GDM1 (cell line): ENCODE measurements at regions not wholly inside any gene's neighbourhood (a gene's known extent, or its start where the extent isn't known, plus 50 kb on each side); places are given as distances from the start of the nearest gene placed in this dataset.
"Not testable (repeated sequence)": the region's sequence is repeated elsewhere in the genome, so short reads cannot be mapped to it uniquely, and the experiment has no call there.

ENCODE experiments used
- DNase-seq: peaks from one replicate; lab custom pipeline; 2025; lab: John Stamatoyannopoulos, UW

GRCh38 chrX:13223868-13224567 lies 95.8 kb downstream of the ATXN3L start:
- DNase-seq = no peak

GRCh38 chrX:13220916-13221315 lies 98.9 kb downstream of the ATXN3L start:
- DNase-seq = no peak

- DNase-seq = no peak
Observed at GRCh38 chrX:13219991-13220764, 99.7 kb downstream of the ATXN3L start.

- no peak for DNase-seq
Observed at GRCh38 chrX:13218758-13219157, 101.1 kb downstream of the ATXN3L start.

GRCh38 chrX:13216139-13216538 lies 103.7 kb downstream of the ATXN3L start:
- no peak for DNase-seq

- no peak for DNase-seq
Observed at GRCh38 chrX:13215729-13216128, 104.1 kb downstream of the ATXN3L start.

- no peak for DNase-seq
Observed at GRCh38 chrX:13212191-13212651, 107.6 kb downstream of the ATXN3L start.

GRCh38 chrX:13210142-13210541 lies 109.7 kb downstream of the ATXN3L start:
- not testable (repeated sequence) for DNase-seq

GRCh38 chrX:13209704-13210103 lies 110.1 kb downstream of the ATXN3L start:
- not testable (repeated sequence) for DNase-seq

GRCh38 chrX:13208281-13208935 lies 111.4 kb downstream of the ATXN3L start:
- DNase-seq = no peak

GRCh38 chrX:13203271-13203670 lies 116.6 kb downstream of the ATXN3L start:
- DNase-seq = no peak

- no peak for DNase-seq
Observed at GRCh38 chrX:13201605-13202219, 118.1 kb downstream of the ATXN3L start.

- DNase-seq = no peak
Observed at GRCh38 chrX:13200398-13200797, 119.5 kb downstream of the ATXN3L start.

GRCh38 chrX:13198762-13199064 lies 121.1 kb downstream of the ATXN3L start:
- DNase-seq = no peak

GRCh38 chrX:13198056-13198761 lies 121.6 kb downstream of the ATXN3L start:
- DNase-seq = no peak

GRCh38 chrX:13196782-13197181 lies 123.1 kb downstream of the ATXN3L start:
- no peak for DNase-seq

GRCh38 chrX:13195340-13195739 lies 124.5 kb downstream of the ATXN3L start:
- DNase-seq = no peak

- no peak for DNase-seq
Observed at GRCh38 chrX:13194291-13195103, 125.4 kb downstream of the ATXN3L start.

GRCh38 chrX:13190051-13190450 lies 129.8 kb downstream of the ATXN3L start:
- no peak for DNase-seq

GRCh38 chrX:13189380-13189779 lies 130.5 kb downstream of the ATXN3L start:
- DNase-seq = no peak

GRCh38 chrX:13188731-13189309 lies 131.0 kb downstream of the ATXN3L start:
- DNase-seq = no peak
